ENCODE measurements at regions not wholly inside any gene's neighbourhood (a gene's known extent, or its start where the extent isn't known, plus 50 kb on each side); places are given as distances from the start of the nearest gene placed in this dataset.
"Not testable (repeated sequence)": the region's sequence is repeated elsewhere in the genome, so short reads cannot be mapped to it uniquely, and the experiment has no call there.

DNA sequence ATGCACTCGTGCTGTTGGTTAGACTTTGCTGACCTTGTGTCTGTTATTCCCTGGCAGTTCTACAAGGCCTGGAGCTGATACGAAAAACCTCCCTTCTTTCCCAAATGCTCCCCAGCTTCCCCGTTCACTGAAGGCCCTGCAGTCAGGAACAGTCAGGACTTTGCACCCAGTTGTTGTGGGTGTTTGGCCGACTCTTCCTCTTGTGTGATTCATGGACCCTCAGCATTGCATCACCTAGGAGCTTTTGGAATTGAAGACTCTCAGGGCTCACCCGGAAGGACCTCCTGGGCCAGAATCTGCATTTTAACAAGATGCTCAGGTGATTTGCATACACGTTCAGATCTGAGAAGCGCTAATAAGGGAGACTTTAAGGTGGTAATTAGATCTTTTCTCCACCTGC lies 67.2 kb upstream of the FAM90A1 start:
- TF ChIP-seq, protein P1, sequence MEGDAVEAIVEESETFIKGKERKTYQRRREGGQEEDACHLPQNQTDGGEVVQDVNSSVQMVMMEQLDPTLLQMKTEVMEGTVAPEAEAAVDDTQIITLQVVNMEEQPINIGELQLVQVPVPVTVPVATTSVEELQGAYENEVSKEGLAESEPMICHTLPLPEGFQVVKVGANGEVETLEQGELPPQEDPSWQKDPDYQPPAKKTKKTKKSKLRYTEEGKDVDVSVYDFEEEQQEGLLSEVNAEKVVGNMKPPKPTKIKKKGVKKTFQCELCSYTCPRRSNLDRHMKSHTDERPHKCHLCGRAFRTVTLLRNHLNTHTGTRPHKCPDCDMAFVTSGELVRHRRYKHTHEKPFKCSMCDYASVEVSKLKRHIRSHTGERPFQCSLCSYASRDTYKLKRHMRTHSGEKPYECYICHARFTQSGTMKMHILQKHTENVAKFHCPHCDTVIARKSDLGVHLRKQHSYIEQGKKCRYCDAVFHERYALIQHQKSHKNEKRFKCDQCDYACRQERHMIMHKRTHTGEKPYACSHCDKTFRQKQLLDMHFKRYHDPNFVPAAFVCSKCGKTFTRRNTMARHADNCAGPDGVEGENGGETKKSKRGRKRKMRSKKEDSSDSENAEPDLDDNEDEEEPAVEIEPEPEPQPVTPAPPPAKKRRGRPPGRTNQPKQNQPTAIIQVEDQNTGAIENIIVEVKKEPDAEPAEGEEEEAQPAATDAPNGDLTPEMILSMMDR (IDR thresholded peaks at IDR 0.05), result not testable (repeated sequence)
- TF ChIP-seq POLR2A (IDR thresholded peaks at IDR 0.05), result not testable (repeated sequence)

Data from body of pancreas (tissue), 4 donors.